Dermis blood vessel endothelial cell (primary cell): ENCODE measurements at regions not wholly inside any gene's neighbourhood (a gene's known extent, or its start where the extent isn't known, plus 50 kb on each side); places are given as distances from the start of the nearest gene placed in this dataset.

ENCODE experiments used
- DNase-seq: peaks from one replicate; pipeline ENCODE4 v3.0.0; 2010

DNA sequence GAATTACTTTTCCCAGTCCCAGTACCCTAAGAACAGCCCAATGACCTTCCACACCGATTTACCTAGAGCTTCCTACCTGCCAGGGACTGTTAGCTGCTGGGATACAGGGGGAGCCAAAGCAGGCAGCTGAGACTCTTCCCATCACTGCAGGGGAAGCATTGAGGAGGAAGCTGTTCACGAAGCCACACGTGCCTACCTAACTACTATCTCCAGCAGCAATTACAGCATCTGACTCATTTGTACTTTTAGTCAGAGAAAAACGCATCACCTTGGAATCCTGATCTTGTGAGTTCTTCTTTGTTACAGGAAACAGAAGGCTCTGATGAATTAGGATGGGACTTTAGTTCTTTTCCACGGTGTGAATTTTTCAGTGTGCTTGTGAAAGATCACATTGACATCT lies 113.7 kb upstream of the DHX40 start:
- peak; percentile 44 for DNase-seq

DNA sequence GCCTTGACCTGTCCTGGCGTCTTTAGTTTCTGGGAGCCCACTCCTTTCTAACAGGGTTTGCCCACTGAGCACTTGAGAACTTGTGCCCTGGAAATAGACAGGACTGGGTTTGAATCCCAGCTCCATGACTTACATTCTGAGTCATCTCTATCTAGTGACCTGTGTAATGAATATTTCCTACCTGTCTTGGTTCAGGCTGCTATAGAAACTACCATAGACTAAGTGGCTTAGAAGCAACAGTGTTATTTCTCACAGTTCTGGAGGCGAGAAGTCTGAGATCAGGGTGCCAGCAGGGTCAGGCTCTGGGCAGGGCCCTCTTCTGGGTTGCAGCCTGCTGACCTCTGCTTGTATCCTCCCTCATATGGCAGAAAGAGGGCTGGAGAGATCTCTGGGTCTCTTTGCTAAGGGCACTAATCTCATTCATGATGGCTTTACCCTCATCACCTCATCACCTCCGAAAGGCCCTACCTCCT lies 110.7 kb upstream of the DHX40 start:
- DNase-seq, result no peak

DNA sequence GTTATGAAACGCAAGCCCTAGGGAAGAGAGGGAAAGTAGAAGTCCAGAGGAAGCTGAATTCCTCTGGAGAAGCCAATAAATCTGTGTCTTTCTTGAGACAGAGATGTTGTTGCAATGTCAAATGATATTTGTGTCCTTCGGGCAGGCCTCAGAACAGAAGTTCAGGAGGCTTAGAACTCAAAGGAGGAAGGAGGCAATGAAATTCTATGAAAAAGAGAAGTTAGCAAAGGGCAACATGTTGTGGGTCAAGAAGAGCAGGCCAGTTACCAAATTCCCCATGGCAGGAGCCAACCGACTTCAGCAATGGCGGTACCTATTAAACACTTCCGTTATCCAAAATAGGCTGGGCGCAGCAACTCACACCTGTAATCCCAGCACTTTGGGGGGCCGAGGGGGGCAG lies 109.0 kb upstream of the DHX40 start:
- DNase-seq, result no peak

DNA sequence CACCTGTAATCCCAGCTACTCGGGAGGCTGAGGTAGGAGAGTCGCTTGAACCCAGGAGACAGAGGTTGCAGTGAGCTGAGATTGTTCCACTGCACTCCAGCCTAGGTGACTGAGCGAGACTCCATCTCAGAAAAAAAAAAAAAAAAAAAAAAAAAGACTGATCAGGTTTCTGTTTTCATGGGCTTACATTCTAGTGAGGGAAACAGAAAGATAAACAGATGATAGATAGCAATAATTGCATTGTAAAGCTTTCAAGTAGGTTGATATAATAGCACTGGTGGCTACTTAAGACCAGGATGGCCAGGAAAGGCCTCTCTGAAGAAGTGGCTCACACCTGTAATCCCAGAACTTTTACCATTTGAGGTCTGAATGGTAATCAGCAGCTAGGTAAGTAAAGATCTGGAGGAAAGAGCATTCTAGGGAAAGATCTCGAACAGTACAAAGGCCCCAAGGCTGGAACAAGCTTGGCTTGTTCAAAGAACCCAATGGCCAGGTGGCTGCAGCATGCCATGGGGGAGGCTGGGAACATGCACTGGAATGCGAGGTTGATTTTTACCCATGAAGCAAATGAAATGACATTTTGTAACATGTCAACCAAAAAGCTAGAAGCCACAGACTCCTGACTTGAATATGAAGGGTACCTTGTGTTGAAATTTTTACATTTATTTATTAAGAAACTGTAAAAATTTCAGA lies 108.3 kb upstream of the DHX40 start:
- DNase-seq, result no peak

DNA sequence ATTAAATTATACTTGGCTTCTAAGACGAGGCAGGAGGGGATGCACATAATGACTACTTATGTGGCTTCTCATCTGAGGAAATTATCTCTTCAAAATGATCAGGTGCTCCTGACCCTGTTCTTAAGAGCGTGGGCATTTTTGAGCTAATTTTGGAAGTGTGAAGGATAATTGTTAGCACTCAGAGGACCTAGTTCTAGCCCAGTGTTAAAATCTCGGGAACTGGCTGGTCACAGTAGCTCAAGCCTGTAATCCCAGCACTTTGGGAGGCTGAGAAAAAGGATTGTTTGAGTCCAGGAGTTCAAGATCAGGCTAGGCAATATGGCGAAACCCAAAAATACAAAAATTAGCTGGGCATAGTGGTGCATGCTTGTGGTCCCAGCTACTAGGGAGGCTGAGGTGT lies 103.0 kb upstream of the DHX40 start:
- DNase-seq, result no peak

- no peak for DNase-seq
Observed at GRCh38 chr17:59464246-59464645, 101.2 kb upstream of the DHX40 start.

DNA sequence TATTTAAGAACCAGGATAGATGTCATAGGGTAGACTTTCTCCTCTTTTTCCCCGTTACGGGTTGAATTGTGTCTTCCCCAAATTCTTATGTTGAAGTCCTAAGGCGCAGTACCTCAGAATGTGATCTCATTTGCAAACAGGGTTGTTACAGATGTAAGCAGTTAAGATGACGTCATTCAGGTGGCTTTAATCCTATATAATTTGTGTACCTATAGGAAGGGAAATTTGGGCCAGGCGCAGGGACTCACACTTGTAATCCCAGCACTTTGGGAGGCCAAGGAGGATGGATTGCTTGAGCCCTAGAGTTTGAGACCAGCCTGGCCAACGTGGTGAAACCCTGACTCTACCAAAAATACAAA lies 99.5 kb upstream of the DHX40 start:
- DNase-seq, result no peak

DNA sequence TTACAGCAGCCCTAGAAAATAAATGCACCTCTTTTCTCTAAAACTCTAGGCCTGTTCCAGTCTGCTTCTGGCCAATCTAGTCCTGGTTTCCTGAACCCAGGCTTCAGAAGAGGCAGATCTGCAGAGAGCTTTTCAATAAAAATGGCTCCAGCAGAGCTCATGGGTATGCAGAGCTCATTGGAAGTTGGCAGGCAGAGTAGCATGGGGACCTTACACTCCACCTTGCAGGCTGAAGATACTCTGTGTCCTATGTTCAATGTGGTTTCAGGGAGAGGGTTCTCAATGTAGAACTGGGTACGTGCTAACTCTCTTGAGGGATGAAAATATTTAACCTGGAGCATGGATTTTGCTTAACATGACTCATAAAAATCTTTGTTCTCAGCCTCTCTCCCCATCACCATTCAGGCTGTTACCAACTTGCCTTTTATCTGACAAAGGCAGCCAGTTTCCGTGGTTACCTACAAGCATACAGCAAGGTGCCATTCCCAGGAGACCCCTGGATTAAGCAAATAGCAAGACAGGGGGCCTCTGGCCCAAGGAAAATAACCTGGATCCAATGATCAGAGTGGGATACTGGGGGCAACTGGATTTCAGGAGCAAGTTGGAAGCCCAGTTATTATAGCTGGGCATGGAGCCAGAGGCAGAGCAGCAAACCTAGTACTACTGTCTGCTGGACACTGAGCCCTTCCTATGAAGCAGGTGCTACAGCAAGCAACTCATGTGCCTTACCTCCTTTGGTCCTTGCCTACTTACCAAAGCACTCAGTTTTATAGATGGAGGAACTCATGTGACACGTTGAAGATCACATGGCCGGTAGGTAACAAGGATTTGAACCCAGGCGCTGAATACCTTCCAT lies 98.2 kb upstream of the DHX40 start:
- no peak for DNase-seq

DNA sequence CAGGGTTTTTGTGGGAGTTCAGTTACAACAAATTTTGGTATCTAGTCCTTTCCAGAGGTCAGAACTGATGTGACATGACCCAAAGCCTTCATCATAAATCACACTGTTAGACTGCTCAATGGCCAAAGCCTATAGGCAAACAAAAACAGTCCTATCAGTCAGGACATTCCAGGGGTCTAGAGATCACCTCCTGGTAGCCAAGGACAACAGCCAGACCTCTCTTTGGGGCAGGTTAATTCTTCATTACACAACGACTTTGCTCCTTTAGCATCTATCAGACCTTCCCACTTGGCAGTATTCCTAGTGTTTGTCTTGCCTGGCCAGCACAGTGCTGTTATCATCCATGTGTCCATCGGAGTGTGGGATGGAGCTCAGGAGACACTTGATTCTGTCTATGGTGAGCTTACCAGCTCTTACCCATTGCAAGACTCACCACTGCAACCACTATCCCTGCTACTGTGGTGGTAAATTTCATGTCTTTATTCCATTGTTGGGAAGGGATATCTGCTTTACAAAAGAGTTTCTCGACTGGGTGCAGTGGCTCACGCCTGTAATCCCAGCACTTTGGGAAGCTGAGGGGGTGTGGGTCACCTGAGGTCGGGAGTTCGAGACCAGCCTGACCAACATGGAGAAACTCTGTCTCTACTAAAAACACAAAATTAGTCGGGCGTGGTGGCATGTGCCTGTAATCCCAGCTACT lies 95.5 kb upstream of the DHX40 start:
- no peak for DNase-seq

DNA sequence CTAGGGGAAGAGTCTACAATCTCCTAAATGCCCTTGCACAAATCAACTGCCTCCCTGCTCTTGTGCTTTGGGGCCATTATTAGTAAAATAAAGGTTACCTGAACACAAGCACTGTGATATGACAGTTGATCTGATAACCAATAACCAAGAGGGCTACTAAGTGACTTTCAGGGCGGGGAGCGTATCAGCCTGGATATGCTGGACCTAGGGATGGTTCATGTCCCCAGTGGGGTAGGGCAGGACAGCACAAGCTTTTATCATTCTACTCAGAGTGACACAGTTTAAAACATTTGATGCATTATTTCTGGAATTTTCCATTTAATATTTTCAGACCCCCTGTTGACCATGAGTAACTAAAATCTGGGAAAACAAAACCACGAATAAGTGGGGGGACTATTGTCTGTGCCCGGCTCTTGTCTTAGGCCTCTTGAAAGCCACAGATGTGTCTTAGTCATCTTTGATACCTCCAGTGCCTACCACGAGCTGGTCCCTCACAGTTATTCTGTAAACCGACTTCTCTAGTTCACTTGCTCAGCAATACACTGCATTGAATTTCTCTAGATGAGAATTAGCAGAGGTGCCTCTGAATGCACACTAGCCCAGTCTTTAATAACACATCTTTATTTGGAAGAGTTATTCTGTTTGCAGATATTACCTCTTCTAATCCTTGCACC lies 94.6 kb upstream of the DHX40 start:
- DNase-seq, result no peak

DNA sequence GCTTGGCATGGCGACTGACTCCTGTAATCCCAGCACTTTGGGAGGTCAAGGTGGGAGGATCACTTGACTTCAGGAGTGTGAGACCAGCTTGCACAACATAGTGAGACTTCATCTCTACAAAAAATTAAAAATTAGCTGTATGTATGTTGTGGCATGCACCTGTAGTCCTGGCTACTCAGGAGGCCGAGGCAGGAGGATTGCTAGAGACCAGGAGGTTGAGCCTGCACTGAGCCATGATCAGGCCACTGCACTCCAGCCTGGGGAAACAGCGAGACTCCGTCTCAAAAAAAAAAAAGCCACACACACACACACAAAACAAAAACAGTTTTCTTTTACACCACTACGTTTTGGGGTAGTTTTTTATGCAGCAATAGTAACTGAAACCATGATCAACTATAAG lies 89.0 kb upstream of the DHX40 start:
- no peak for DNase-seq

DNA sequence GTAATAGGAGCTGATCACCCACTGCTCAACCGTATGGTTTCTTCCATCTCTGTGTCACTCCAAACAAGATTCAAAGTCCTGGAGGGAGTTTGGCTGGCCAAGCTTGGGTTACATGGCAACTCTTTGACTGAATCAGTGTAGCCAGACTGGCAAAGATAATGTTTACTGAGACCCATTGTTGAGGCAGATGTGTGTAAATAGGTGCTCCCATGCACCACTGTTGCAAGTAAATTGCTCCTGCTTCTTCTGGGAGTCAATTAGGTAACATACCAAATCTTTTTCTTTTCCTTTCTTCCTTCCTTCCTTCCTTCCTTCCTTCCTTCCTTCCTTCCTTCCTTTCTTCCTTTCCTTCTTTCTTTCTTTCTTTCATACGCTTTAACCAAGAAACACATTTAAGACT lies 86.3 kb upstream of the DHX40 start:
- DNase-seq, result no peak

DNA sequence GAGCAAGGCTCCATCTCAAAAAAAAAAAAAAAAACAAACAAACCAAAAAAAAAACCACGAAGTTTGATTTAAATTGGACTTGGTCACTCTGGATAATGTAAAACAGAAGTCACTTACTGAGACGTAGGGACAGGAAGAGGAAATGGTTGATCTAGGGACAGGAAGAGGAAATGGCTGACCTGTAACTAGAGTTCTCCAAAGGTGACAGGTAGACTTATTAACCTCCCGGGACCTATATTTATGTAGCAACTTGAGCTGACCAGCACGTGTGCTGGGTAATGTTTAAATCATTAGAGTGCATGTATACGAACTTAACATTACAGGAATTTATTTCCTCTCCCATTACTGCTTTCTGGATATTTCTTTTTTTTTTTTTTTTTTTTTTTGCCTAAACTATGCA lies 81.5 kb upstream of the DHX40 start:
- DNase-seq, result no peak

GRCh38 chr17:59485015-59485414 lies 80.4 kb upstream of the DHX40 start:
- DNase-seq, result no peak

DNA sequence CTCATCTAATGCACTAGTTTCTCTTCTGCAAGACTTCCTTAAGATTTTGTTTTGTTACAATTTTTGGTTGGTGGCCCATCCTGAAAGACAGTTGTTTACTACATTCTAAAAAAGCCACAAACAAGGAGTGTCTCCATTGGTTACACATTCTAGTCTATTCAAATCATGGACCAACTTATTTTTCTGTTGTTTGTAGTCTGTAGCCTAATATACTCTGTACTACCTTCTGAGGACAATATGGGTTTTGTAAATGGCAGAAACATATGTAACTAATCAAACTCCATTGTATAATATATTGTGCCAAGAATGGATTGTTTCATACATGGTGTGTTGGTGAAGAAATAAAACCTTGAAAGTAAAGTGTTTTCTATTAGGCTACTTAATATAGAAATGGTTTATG lies 79.5 kb upstream of the DHX40 start:
- no peak for DNase-seq

- DNase-seq, result no peak
Observed at GRCh38 chr17:59487161-59487873, 78.1 kb upstream of the DHX40 start.

DNA sequence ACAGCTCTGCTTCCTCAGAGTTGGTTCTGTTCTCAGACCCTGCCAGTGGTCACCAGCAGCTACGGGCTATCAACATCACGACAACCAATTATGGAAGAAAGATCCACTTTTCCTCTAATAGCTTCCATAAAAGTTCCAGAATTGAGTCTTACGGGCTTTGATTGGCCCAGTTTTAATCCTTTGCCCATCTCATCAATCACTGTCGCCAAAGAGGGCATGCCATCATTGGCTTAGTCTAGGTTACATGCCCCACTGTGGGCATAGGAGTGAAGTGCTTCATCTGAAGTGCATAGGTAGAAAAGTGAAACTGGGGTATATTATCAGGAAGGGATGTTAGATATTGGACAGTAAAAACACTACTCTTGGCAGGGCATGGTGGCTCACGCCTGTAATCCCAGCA lies 76.6 kb upstream of the DHX40 start:
- no peak for DNase-seq

- no peak for DNase-seq
Observed at GRCh38 chr17:59490216-59490615, 75.2 kb upstream of the DHX40 start.

DNA sequence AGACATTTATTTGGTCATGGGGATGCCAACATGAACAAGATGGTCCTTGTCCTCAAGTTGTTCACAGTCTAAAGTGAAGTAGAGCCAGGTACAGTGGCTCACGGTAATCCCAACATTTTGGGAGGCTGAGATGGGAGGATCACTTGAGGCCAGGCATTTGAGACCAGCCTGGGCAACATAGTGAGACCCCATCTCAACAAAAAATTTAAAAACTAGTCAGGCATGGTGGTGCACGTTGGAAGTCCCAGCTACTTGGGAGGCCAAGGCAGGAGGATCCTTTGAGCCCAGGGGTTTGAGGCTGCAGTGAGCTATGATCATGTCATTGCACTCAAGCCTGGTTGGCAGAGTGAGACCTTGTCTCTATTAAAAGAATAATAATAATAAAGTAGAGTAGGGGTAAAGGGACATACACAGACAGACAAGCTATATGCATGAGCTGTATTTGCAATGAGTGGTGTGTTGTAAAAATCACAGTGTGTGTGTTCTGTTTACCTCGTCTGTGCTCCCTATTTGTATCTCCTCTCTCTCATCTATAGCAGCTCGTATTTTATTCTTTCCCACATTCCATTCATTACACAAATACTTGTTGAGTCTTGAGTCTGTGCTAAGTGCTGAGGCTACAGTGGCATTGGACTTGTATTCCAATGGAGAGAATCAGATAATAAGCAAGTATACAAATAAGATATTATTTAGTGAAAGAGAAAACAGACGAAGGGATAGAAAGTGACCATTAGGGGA lies 73.9 kb upstream of the DHX40 start:
- DNase-seq, result no peak

- no peak for DNase-seq
Observed at GRCh38 chr17:59492091-59492451, 73.3 kb upstream of the DHX40 start.

GRCh38 chr17:59493867-59494266 lies 71.5 kb upstream of the DHX40 start:
- no peak for DNase-seq
